ENCODE measurements at regions not wholly inside any gene's neighbourhood (a gene's known extent, or its start where the extent isn't known, plus 50 kb on each side); places are given as distances from the start of the nearest gene placed in this dataset.

GRCh38 chr16:65769776-65770438 lies 596.6 kb upstream of the CDH5 start:
- ChIA-PET CTCF (ENCODE audit: partially characterized antibody) (no interaction called here), POLR2A (ENCODE audit: partially characterized antibody) (no interaction called here)
- no peak overlapping the region for H3K23ac ChIP-seq (ENCODE audit: insufficient read length)
- H3K9me3 ChIP-seq (ENCODE audit: insufficient read depth in 2 of 2, low read depth in 1 of 2, low read length in 1 of 2), result peaks cover 23 to 26% of the 10 kb centered on the region in 2 experiments
- no peak overlapping the region for H3K56ac ChIP-seq (replicated peaks; ENCODE audit: insufficient read length, low read depth, low read length)
- no peaks in the 10 kb centered on the region for H3K27me3 ChIP-seq (replicated peaks in 1 of 4; ENCODE audit: control insufficient read depth in 3 of 4, extremely low read depth in 1 of 4, insufficient read depth in 3 of 4, low read length in 3 of 4)
- no peak overlapping the region for H3K4ac ChIP-seq (replicated peaks; ENCODE audit: insufficient read length, low read depth, low read length)
- H3K27ac ChIP-seq (ENCODE audit: low read depth, low read length), result no peak overlapping the region
- H2AK5ac ChIP-seq (ENCODE audit: low read depth, low read length), result peak overlapping the region; percentile 58; the same call in 1 of the 2 replicates
- H4K8ac ChIP-seq (ENCODE audit: extremely low read depth, insufficient read depth, low read length), result no peak overlapping the region
- no peak overlapping the region for H4K91ac ChIP-seq (replicated peaks; ENCODE audit: insufficient read length, low read length)
- peak overlapping the region; percentile 45; the same call in 1 of the 2 replicates for H2BK12ac ChIP-seq (ENCODE audit: low read depth, low read length)
- peaks cover 7 to 29% (median 17%) of the 10 kb centered on the region in 4 experiments for H3K4me1 ChIP-seq (replicated peaks in 1 of 4; ENCODE audit: control insufficient read depth in 3 of 4, insufficient read depth in 4 of 4, low read length in 3 of 4)
- no peaks in the 10 kb centered on the region for H4K20me1 ChIP-seq (replicated peaks in 1 of 2; ENCODE audit: control insufficient read depth in 1 of 2, insufficient read depth in 2 of 2, low read length in 2 of 2)
- peaks cover 0 to 18% (median 1%) of the 10 kb centered on the region in 4 experiments; a peak in 2 of 8 replicates for H3K36me3 ChIP-seq (ENCODE audit: control insufficient read depth in 2 of 4, insufficient read depth in 4 of 4, low read length in 3 of 4)
- DNase-seq (ENCODE audit: low read depth in 1 of 2, low spot score in 2 of 2) (no peak), FAIRE-seq (no peak)
- H3K4me3 ChIP-seq (ENCODE audit: extremely low read depth in 1 of 4, insufficient read depth in 2 of 4, low read depth in 3 of 4, low read length in 4 of 4), result peak overlapping the region in 1 of 4 experiments; percentile 9; a peak in 1 of 8 replicates
- H3K18ac ChIP-seq (ENCODE audit: extremely low read depth, low read length), result peak overlapping the region; percentile 54; the same call in 1 of the 2 replicates
- no peak overlapping the region for H3K9ac ChIP-seq (replicated peaks in 1 of 4; ENCODE audit: extremely low read depth in 1 of 4, low read depth in 3 of 4, low read length in 3 of 4)
- H2BK5ac ChIP-seq (ENCODE audit: low read depth, low read length), result no peak overlapping the region
- H3K14ac ChIP-seq (ENCODE audit: insufficient read length), result no peak overlapping the region
- 93% methylated on average over 1 of the region's 1 CpG; no CpG with 5 or more reads in 1 of the 2 experiments for WGBS, 2 experiments (ENCODE audit: extremely low coverage in 1 of 2, insufficient coverage in 1 of 2, insufficient read length in 1 of 2, insufficient replicate concordance in 2 of 2, low coverage in 1 of 2, low lambda C conversion rate in 2 of 2, missing lambda C conversion rate in 1 of 2)
- H3K4me2 ChIP-seq (ENCODE audit: insufficient read depth in 1 of 2, low read depth in 2 of 2, low read length in 2 of 2), result no peak overlapping the region
- peak overlapping the region; percentile 82 for H2BK20ac ChIP-seq (ENCODE audit: low read length)
- H4K5ac ChIP-seq (ENCODE audit: insufficient read length, low read depth, low read length), result no peak overlapping the region
- no peaks in the 10 kb centered on the region for H3K79me1 ChIP-seq (ENCODE audit: low read depth, low read length)
- no peaks in the 10 kb centered on the region; the same call in 1 of the 2 replicates for H3K23me2 ChIP-seq (ENCODE audit: low read depth, low read length)
- peak overlapping the region; percentile 36 for H2BK120ac ChIP-seq (replicated peaks; ENCODE audit: low read depth, low read length)
- H3K79me2 ChIP-seq (ENCODE audit: control insufficient read depth in 1 of 2, insufficient read depth in 2 of 2, low read length in 2 of 2), result no peaks in the 10 kb centered on the region
- H2BK15ac ChIP-seq (ENCODE audit: low read length), result no peak overlapping the region
- H2AFZ ChIP-seq (ENCODE audit: low read length), result no peak overlapping the region
- TF ChIP-seq TAF1 (IDR thresholded peaks at IDR 0.05; ENCODE audit: low read depth, low read length) (no peak), RXRA (IDR thresholded peaks at IDR 0.05; ENCODE audit: insufficient read depth, low read depth, low read length) (no peak), RNF2 (IDR thresholded peaks at IDR 0.05; ENCODE audit: borderline replicate concordance, low read depth, low read length, missing control alignments, poor library complexity, severe bottlenecking) (no peak), CBX8 (IDR thresholded peaks at IDR 0.05; ENCODE audit: borderline replicate concordance, low read depth, low read length) (no peak), SP2 (IDR thresholded peaks at IDR 0.05; ENCODE audit: low read length) (no peak), NANOG (IDR thresholded peaks at IDR 0.05; ENCODE audit: insufficient read depth, low read depth, low read length, poor library complexity, severe bottlenecking) (no peak), GTF2F1 (IDR thresholded peaks at IDR 0.05; ENCODE audit: borderline replicate concordance, low read depth, low read length) (no peak), CTCF (IDR thresholded peaks at IDR 0.05; ENCODE audit: control extremely low read depth in 1 of 3, insufficient read depth in 1 of 3, low read depth in 1 of 3, low read length in 3 of 3) (no peak), NRF1 (IDR thresholded peaks at IDR 0.05; ENCODE audit: low read depth, low read length) (no peak), PHF8 (conservative IDR thresholded peaks at IDR 0.05; ENCODE audit: low read depth, low read length) (no peak)

Measured in H1 (cell line).